Panc1 (cell line): ENCODE measurements at regions not wholly inside any gene's neighbourhood (a gene's known extent, or its start where the extent isn't known, plus 50 kb on each side); places are given as distances from the start of the nearest gene placed in this dataset.

Experiments
- ATAC-seq: fragments of 200-7000 bp; cut with Tn5 transposase; 2 replicates; pipeline ENCODE4 v1.9.1; 2020; ENCODE audit warnings: mild to moderate bottlenecking, moderate library complexity
- BruUV-seq: library from RNA; stranded (reverse); fragments of 400-500 nt; replicated peaks from 2 replicates; lab custom pipeline; 2021; lab: Mats Ljungman, UMichigan
- CTCF ChIA-PET: fragments of 300-600 bp; sonication (Branson Sonifier 250); formaldehyde crosslinking; loops from one replicate; lab custom pipeline; 2022; ENCODE audit warnings: antibody characterized with exemption; lab: Charles Lee
- POLR2A ChIA-PET: fragments of 300-600 bp; sonication (Branson Sonifier 250); formaldehyde crosslinking; loops from one replicate; lab custom pipeline; 2022; ENCODE audit warnings: antibody characterized with exemption; lab: Charles Lee
- DNase-seq: peaks from one replicate; pipeline ENCODE4 v3.0.0-alpha.2; 2010; ENCODE audit warnings: low read depth, low spot score
- H3K27ac ChIP-seq: 2 replicates; pipeline ENCODE4 v1.5.1; 2011; ENCODE audit warnings: mild to moderate bottlenecking, low read length, inconsistent platforms
- H3K27me3 ChIP-seq: fragments of 200-500 bp; sonication (Bioruptor generic); 2 replicates; pipeline ENCODE4 v1.6.0; 2014; ENCODE audit warnings: low read length, inconsistent platforms; ENCODE audit not compliant: control insufficient read depth, insufficient read depth
- H3K36me3 ChIP-seq: fragments of 200-500 bp; sonication (Bioruptor generic); 2 replicates; pipeline ENCODE4 v1.5.1; 2014; ENCODE audit warnings: inconsistent platforms, mild to moderate bottlenecking, low read length, moderate library complexity; ENCODE audit not compliant: control insufficient read depth, insufficient read depth
- H3K4me1 ChIP-seq: 2 replicates; pipeline ENCODE4 v1.5.1; 2011; ENCODE audit warnings: inconsistent platforms, mild to moderate bottlenecking, low read length, moderate library complexity; ENCODE audit not compliant: control insufficient read depth, insufficient read depth
- H3K4me3 ChIP-seq, 2 experiments: 2 replicates each; pipeline ENCODE4 v1.5.1; 2011 to 2012; ENCODE audit warnings: low read depth in 2 of 2, low read length in 2 of 2, mild to moderate bottlenecking in 2 of 2, inconsistent platforms in 1 of 2, moderate library complexity in 1 of 2
- H3K9me3 ChIP-seq: fragments of 200-500 bp; sonication (Bioruptor generic); 2 replicates; pipeline ENCODE4 v1.5.1; 2014; ENCODE audit warnings: low read depth, mild to moderate bottlenecking, inconsistent platforms, low read length, moderate library complexity; ENCODE audit not compliant: control insufficient read depth, insufficient read depth
- POLR2AphosphoS5 ChIP-seq: IDR thresholded peaks from 2 replicates; pipeline ENCODE4 v1.6.1; 2012; ENCODE audit warnings: mild to moderate bottlenecking, low read depth, low read length, moderate library complexity
- SIN3A ChIP-seq: IDR thresholded peaks from 2 replicates; pipeline ENCODE4 v1.6.1; 2012; ENCODE audit warnings: low read depth, mild to moderate bottlenecking, low read length, moderate library complexity, borderline replicate concordance; ENCODE audit not compliant: insufficient read depth
- TCF7L2 ChIP-seq: IDR thresholded peaks from 2 replicates; pipeline ENCODE4 v1.6.1; 2011; ENCODE audit warnings: mild to moderate bottlenecking, low read depth, low read length, inconsistent platforms
- in situ Hi-C: cut with HindIII; loops from 2 replicates; pipeline ENCODE4 v1.10.0; 2016; ENCODE audit warnings: low sequenced_read_pairs, low pct_unique_long_range_greater_than_20kb
- intact Hi-C: fragments of 100-400 bp; cut with micrococcal nuclease; formaldehyde crosslinking; loops from one replicate; pipeline ENCODE4 v1.10.0; 2022; ENCODE audit not compliant: unreplicated experiment
- TF ChIP-seq, protein P1 (sequence below), 2 experiments: IDR thresholded peaks; 2 replicates each; pipeline ENCODE4 v1.6.1; 2011 to 2012; ENCODE audit warnings: low read depth in 2 of 2, control low read depth in 1 of 2, low read length in 1 of 2, mild to moderate bottlenecking in 1 of 2, moderate library complexity in 1 of 2; ENCODE audit not compliant: insufficient read depth in 1 of 2
- TF ChIP-seq, protein P2 (sequence below): fragments of 450-650 bp; IDR thresholded peaks from 2 replicates; pipeline ENCODE4 v1.5.1; 2017; ENCODE audit warnings: mild to moderate bottlenecking

DNA sequence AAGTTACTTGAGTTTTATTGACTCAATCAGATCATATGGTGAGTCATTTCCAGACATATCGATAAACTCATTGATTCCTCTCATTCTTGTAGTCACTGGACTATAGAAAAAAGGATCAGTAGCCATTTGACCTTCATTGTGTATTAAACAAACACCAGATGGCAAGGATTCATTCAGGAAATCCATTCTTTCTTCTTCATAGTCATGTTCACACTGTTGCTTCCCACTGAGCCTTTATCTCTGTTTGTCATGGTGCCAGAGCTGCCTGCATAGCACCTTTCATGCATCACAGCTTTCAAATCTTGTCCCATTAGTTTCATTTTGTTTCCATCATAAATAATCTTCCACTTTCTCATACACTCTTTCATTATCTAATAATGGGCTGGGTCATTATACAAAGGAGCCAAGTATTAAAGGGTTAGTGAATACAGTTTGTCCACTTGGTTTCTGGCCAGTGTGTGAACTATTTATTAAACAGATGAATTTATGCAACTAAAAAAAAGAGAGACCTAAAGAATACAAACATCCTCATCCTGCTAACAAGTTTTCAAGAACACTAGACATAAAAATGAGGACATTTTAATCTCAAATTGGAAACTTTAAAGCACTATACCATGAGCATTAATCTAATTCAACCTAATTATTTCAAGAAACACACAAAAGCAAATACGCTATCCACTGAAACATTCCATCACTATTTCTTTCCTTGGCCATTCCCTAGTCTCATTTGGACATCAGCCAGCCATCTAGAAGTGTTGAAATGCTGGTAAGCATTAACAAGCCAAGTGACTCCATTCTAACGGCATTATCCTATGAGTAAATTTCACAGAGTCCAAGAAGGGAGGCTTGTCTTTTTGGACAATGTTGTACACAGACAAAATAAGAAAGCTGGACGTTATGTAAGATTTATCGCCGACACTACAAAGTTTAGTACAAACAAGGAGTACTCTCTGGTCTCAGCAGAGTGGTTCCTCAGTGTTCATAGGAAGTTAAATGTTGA, 476.5 kb downstream of the FOXG1 start:
- intact Hi-C loops (no loop called here), in situ Hi-C loops (no loop called here)
- Histone ChIP-seq H3K36me3 (no peaks in the 10 kb centered on the region), H3K27me3 (no peaks in the 10 kb centered on the region), H3K4me1 (no peaks in the 10 kb centered on the region), H3K9me3 (no peaks in the 10 kb centered on the region), H3K4me3 (no peak overlapping the region), H3K27ac (no peak overlapping the region)
- ChIA-PET CTCF (no interaction called here), POLR2A (no interaction called here)
- no peak for DNase-seq
- no TSS peak for BruUV-seq
- no peak for ATAC-seq
- TF ChIP-seq, protein P1, sequence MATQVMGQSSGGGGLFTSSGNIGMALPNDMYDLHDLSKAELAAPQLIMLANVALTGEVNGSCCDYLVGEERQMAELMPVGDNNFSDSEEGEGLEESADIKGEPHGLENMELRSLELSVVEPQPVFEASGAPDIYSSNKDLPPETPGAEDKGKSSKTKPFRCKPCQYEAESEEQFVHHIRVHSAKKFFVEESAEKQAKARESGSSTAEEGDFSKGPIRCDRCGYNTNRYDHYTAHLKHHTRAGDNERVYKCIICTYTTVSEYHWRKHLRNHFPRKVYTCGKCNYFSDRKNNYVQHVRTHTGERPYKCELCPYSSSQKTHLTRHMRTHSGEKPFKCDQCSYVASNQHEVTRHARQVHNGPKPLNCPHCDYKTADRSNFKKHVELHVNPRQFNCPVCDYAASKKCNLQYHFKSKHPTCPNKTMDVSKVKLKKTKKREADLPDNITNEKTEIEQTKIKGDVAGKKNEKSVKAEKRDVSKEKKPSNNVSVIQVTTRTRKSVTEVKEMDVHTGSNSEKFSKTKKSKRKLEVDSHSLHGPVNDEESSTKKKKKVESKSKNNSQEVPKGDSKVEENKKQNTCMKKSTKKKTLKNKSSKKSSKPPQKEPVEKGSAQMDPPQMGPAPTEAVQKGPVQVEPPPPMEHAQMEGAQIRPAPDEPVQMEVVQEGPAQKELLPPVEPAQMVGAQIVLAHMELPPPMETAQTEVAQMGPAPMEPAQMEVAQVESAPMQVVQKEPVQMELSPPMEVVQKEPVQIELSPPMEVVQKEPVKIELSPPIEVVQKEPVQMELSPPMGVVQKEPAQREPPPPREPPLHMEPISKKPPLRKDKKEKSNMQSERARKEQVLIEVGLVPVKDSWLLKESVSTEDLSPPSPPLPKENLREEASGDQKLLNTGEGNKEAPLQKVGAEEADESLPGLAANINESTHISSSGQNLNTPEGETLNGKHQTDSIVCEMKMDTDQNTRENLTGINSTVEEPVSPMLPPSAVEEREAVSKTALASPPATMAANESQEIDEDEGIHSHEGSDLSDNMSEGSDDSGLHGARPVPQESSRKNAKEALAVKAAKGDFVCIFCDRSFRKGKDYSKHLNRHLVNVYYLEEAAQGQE (IDR thresholded peaks at IDR 0.05; ENCODE audit: insufficient read depth in 1 of 2, low read depth in 2 of 2, low read length in 1 of 2) = no peak
- no peak for TF ChIP-seq POLR2AphosphoS5
- TF ChIP-seq, protein P2, sequence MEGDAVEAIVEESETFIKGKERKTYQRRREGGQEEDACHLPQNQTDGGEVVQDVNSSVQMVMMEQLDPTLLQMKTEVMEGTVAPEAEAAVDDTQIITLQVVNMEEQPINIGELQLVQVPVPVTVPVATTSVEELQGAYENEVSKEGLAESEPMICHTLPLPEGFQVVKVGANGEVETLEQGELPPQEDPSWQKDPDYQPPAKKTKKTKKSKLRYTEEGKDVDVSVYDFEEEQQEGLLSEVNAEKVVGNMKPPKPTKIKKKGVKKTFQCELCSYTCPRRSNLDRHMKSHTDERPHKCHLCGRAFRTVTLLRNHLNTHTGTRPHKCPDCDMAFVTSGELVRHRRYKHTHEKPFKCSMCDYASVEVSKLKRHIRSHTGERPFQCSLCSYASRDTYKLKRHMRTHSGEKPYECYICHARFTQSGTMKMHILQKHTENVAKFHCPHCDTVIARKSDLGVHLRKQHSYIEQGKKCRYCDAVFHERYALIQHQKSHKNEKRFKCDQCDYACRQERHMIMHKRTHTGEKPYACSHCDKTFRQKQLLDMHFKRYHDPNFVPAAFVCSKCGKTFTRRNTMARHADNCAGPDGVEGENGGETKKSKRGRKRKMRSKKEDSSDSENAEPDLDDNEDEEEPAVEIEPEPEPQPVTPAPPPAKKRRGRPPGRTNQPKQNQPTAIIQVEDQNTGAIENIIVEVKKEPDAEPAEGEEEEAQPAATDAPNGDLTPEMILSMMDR = no peak
- no peak for TF ChIP-seq SIN3A
- no peak for TF ChIP-seq TCF7L2

DNA sequence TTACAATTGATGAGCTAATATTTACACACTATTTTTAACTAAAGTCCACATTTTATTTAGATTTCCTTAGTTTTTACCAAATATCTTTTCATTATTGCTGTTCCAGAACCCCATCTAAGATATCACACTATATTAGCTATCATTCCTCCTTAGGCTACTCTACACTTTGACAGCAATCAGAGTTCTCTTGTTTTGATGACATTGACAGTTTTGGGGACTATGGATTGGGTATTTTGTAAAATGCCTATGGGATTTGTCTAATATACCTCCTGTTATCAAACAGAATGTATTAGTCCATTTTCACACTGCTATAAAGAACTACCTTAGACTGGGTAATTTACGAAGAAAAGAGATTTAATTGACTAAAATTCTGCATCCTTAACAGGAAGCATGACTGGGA, 489.1 kb downstream of the FOXG1 start:
- DNase-seq (no peak), ATAC-seq (no peak)
- intact Hi-C loops = no loop called here
- ChIA-PET POLR2A (no interaction called here), CTCF (no interaction called here)
- no peaks in the 10 kb centered on the region for H3K36me3 ChIP-seq
- no peak overlapping the region for H3K4me3 ChIP-seq
- H3K27ac ChIP-seq = no peak overlapping the region
- H3K4me1 ChIP-seq = no peaks in the 10 kb centered on the region
- no TSS peak for BruUV-seq
- no peaks in the 10 kb centered on the region for H3K9me3 ChIP-seq
- TF ChIP-seq, protein P1 (IDR thresholded peaks at IDR 0.05; ENCODE audit: insufficient read depth in 1 of 2, low read depth in 2 of 2, low read length in 1 of 2) = no peak
- no peak for TF ChIP-seq POLR2AphosphoS5
- TF ChIP-seq SIN3A = no peak
- no peak for TF ChIP-seq TCF7L2
- TF ChIP-seq, protein P2 = no peak
- no peaks in the 10 kb centered on the region for H3K27me3 ChIP-seq
- in situ Hi-C loops = no loop called here
